ENCODE measurements at regions not wholly inside any gene's neighbourhood (a gene's known extent, or its start where the extent isn't known, plus 50 kb on each side); places are given as distances from the start of the nearest gene placed in this dataset.
"Not testable (repeated sequence)": the region's sequence is repeated elsewhere in the genome, so short reads cannot be mapped to it uniquely, and the experiment has no call there.

DNA sequence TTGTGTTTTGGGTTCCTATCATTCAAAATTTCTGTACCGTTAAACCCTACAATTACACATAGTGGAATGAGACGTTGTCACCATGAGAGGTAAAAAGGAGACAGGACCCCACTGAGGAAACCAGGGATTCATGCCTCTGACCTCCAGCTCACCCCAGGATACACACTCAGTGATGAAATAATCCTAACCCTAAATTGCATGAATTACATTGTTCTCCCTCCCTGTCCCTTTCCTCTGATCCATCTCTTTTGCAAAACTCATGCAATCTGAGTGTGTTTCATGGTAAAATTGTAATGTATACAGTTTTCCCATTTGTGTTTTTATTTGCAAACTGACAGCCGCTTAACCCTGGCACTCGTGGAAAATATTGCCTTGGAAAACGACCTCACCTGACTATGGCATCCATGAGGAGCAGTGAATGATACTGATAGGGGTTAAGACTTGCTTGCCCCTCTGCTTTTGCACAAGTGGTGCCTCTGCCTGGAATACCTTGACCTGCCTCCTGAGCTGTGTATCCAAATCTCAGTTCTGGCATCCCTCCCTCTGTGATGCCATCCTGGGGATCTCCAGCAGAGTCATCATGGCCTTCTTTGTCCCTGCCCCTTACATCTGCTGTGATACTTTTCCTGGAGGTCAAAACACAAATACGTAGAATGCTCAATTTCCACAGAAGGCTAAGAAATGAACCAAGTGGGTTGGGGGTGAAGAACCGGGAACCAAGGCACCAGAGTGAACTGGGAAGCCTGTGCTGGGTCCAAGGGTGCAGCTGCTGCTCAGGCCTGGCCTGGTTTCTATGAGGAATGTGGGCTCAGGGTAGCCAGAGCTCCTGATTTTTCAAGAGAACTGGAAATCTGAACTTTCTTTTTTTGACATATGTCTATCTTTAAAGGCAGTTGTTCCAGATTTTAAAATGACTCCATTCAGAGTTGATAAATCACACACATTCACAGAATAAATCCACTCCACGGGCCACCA lies 211.6 kb upstream of the ZNF217 start:
- intact Hi-C loops (cut with DNase I), result no loop called here
- H3K4me3 ChIP-seq, result no peak overlapping the region
- no peaks in the 10 kb centered on the region for H3K9me3 ChIP-seq
- H3K4me1 ChIP-seq, result peaks cover 0 to 11% (median 0%) of the 10 kb centered on the region in 4 donors
- H3K36me3 ChIP-seq, result no peaks in the 10 kb centered on the region
- 88% methylated on average over 8 of the region's 8 CpGs for WGBS (ENCODE audit: insufficient coverage, low coverage, low lambda C conversion rate, missing lambda C conversion rate)
- no peak for TF ChIP-seq POLR2A (IDR thresholded peaks at IDR 0.05)
- DNase-seq, result peak in 1 of 3 donors; percentile 17
- no peak overlapping the region for H3K27ac ChIP-seq
- ATAC-seq, result peak in 1 of 4 donors; percentile 80
- no peaks in the 10 kb centered on the region for H3K27me3 ChIP-seq

DNA sequence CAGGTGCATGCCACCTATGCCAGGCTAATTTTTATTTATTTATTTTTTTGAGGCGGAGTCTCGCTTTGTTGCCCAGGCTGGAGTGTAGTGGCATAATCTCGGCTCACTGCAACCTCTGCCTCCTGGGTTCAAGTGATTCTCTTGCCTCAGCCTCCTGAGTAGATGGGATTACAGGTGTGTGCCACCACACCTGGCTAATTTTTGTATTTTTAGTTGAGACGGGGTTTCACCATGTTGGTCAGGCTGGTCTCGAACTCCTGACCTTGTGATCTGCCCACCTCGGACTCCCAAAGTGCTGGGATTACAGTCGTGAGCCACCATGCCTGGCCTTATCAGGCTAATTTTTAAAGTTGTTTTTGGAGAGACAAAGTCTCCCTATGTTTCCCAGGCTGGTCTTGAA lies 210.7 kb upstream of the ZNF217 start:
- H3K36me3 ChIP-seq; H3K9me3 ChIP-seq; H3K4me3 ChIP-seq; DNase-seq; ATAC-seq; H3K27me3 ChIP-seq; intact Hi-C loops (cut with DNase I); H3K27ac ChIP-seq: not testable (repeated sequence)
- peaks cover 0 to 11% (median 0%) of the 10 kb centered on the region in 4 donors for H3K4me1 ChIP-seq
- WGBS (ENCODE audit: insufficient coverage, low coverage, low lambda C conversion rate, missing lambda C conversion rate), result 64% methylated on average over 5 of the region's 7 CpGs

DNA sequence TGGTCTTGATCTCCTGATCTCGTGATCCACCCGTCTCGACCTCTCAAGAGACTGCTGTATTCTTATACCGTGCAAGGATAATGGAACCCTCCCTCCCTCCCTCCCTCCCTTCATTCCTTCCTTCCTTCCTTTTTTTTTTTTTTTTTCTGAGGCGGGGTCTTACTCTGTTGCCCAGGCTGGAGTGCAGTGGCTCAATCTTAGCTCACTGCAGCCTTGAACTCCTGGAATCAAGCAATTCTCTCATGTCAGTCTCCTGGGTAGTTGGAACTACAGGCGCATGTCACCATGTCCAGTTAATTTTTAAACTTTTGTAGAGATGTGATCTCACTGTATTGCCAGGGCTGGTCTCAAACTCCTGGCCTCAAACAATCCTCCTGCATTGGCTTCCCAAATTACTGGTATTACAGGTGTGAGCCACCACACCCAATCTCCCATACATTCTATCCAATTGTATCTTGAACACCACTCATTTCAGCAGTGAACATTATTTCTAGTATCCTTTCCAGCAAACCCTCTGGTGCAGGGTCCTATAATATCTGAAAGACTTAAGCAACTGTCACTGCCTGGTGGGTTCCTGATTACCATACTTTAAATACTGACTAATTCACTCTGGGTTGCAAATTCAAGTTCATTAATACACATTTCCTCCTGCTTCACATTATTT lies 210.0 kb upstream of the ZNF217 start:
- Histone ChIP-seq H3K9me3 (no peaks in the 10 kb centered on the region), H3K36me3 (no peaks in the 10 kb centered on the region), H3K4me1 (peaks cover 0 to 11% (median 0%) of the 10 kb centered on the region in 4 donors), H3K27me3 (no peaks in the 10 kb centered on the region), H3K4me3 (no peak overlapping the region), H3K27ac (no peak overlapping the region)
- intact Hi-C loops (cut with DNase I), result no loop called here
- DNase-seq (peak in 1 of 3 donors; percentile 9), ATAC-seq (peak in 1 of 4 donors; percentile 26)
- WGBS (ENCODE audit: insufficient coverage, low coverage, low lambda C conversion rate, missing lambda C conversion rate), result 79% methylated on average over 6 of the region's 6 CpGs
- TF ChIP-seq, protein P1, sequence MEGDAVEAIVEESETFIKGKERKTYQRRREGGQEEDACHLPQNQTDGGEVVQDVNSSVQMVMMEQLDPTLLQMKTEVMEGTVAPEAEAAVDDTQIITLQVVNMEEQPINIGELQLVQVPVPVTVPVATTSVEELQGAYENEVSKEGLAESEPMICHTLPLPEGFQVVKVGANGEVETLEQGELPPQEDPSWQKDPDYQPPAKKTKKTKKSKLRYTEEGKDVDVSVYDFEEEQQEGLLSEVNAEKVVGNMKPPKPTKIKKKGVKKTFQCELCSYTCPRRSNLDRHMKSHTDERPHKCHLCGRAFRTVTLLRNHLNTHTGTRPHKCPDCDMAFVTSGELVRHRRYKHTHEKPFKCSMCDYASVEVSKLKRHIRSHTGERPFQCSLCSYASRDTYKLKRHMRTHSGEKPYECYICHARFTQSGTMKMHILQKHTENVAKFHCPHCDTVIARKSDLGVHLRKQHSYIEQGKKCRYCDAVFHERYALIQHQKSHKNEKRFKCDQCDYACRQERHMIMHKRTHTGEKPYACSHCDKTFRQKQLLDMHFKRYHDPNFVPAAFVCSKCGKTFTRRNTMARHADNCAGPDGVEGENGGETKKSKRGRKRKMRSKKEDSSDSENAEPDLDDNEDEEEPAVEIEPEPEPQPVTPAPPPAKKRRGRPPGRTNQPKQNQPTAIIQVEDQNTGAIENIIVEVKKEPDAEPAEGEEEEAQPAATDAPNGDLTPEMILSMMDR (IDR thresholded peaks at IDR 0.05), result no peak
- no peak for TF ChIP-seq POLR2A (IDR thresholded peaks at IDR 0.05)

DNA sequence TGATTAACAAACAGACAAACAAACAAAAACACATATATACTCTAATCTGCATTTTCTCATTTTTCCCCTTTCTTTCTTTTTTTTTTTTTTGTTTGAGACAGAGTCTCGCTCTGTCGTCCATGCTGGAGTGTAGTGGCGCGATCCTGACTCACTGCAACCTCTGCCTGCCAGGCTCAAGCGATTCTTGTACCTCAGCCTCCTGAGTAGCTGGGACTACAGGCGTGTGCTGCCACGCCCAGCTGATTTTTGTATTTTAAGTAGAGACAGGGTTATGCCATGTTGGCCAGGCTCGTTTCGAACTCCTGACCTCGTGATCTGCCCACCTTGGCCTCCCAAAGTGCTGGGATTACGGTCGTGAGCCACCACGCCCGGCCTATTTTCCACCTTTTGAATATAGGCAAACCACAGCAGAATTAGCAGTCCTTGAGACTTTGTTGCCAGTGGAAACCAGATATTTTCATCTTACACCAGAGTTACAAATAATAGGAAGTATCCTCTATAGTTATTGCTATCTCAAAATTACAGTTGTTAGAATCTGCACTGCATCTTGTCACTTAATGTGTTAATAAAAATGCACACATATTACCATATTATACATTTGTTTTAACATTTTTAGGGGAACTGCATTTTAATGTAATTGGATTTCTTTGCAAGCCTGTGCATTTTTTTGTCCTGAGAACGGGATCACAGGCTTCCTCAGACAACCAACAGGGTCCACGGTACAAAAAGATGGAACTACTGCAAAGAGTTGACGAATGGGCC lies 208.2 kb upstream of the ZNF217 start:
- H3K4me3 ChIP-seq, result no peak overlapping the region
- WGBS (ENCODE audit: insufficient coverage, low coverage, low lambda C conversion rate, missing lambda C conversion rate), result 87% methylated on average over 15 of the region's 17 CpGs
- TF ChIP-seq, protein P1 (IDR thresholded peaks at IDR 0.05), result no peak
- no peak for TF ChIP-seq POLR2A (IDR thresholded peaks at IDR 0.05)
- H3K36me3 ChIP-seq, result no peaks in the 10 kb centered on the region
- no peaks in the 10 kb centered on the region for H3K27me3 ChIP-seq
- no peak overlapping the region for H3K27ac ChIP-seq
- DNase-seq (peak in 1 of 3 donors; percentile 18), ATAC-seq (no peak)
- intact Hi-C loops (cut with DNase I), result no loop called here
- H3K9me3 ChIP-seq, result no peaks in the 10 kb centered on the region
- peaks cover 0 to 11% (median 0%) of the 10 kb centered on the region in 4 donors for H3K4me1 ChIP-seq

DNA sequence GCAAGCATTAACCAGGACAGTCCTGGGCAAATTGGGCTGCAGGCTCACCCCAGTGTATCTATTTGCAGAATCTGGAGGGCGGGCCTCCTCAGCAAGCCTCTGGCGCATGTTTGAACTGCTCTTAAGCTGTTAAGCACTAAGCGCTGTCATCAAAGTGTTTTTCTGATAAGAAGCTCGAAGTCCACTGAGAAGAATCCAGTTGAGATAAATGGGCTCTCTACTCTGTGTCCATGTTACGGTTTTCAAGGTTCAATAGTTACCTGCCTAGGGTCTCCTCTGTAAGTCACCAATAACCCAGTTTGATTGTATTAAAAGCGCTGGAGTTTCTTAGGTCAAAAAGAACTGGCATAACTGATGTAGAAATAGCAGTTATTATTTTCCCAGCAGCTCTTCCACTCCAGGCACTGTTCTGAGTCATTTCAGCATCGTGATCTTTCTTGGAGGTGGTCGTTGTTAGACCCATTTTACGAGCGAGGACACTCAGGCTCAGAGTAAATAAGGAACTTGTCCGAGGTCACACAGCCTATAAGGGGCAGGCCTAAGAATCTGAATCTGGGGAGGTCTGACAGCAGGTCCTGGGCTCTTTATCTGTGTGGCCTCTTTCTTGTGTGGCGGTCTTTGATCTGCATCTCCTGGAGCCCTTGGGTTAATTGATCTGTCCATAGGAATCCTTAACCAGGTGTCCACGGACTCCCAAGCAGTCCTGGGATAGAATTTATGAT lies 207.4 kb upstream of the ZNF217 start:
- ATAC-seq, result peak; percentile 51 to 82 (median 70)
- Histone ChIP-seq H3K4me3 (no peak overlapping the region), H3K4me1 (peaks cover 0 to 11% (median 0%) of the 10 kb centered on the region in 4 donors), H3K9me3 (no peaks in the 10 kb centered on the region), H3K27me3 (no peaks in the 10 kb centered on the region), H3K27ac (no peak overlapping the region), H3K36me3 (no peaks in the 10 kb centered on the region)
- DNase-seq, result peak in 1 of 3 donors; percentile 35
- 42% methylated on average over 12 of the region's 13 CpGs for WGBS (ENCODE audit: insufficient coverage, low coverage, low lambda C conversion rate, missing lambda C conversion rate)
- no peak for TF ChIP-seq POLR2A (IDR thresholded peaks at IDR 0.05)
- TF ChIP-seq, protein P1 (IDR thresholded peaks at IDR 0.05), result no peak
- intact Hi-C loops (cut with DNase I), result no loop called here

All from right lobe of liver (tissue), 6 donors.